ENCODE measurements at regions not wholly inside any gene's neighbourhood (a gene's known extent, or its start where the extent isn't known, plus 50 kb on each side); places are given as distances from the start of the nearest gene placed in this dataset.

DNA sequence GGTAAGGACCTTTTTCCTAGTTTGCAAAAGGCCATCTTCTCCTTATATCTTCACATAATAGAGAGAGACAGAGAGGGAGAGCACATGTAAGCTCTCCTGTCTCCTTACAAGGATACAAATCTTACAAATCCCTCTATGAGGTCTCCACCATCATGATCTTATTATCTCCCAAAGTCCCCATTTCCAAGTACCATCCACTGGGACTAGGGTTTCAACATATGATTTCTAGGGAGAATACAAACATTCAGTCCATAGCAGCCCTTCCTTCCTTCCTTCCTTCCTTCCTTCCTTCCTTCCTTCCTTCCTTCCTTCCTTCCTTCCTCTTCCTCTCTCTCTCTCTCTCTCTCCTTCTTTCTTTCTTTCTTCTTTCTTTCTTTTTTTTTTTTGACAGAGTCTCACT, 1132.9 kb upstream of the WWC1 start:
- no peak overlapping the region for H3K27ac Mint-ChIP-seq
- no peak overlapping the region for H3K4me3 Mint-ChIP-seq
- H3K9me3 Mint-ChIP-seq = peaks cover 0 to 3% (median 0%) of the 10 kb centered on the region in 3 donors
- no peaks in the 10 kb centered on the region for H3K27me3 Mint-ChIP-seq
- no peaks in the 10 kb centered on the region for H3K36me3 Mint-ChIP-seq
- H3K4me1 Mint-ChIP-seq = no peaks in the 10 kb centered on the region

DNA sequence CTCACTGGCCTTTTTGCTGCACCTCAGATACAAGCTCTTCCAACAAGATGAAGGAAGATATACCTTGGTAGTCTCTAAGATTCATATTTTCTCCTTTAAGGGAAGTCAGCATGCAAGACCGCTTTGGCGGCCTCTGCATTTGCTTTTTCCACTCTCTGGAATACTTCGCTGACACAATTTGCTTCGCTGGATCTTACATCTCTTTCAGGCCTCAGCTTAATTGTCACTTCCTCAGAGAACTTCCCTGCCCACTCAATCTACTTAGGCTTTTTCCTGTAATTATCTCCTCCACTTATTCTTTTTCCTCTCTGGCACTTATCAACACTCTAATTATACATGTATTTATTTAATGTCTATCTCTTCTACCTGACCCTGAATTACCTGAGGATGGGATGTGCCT, 1131.1 kb upstream of the WWC1 start:
- Mint-ChIP-seq H3K36me3 (no peaks in the 10 kb centered on the region), H3K4me1 (no peaks in the 10 kb centered on the region), H3K27ac (no peak overlapping the region), H3K4me3 (no peak overlapping the region), H3K27me3 (no peaks in the 10 kb centered on the region), H3K9me3 (peaks cover 0 to 5% (median 0%) of the 10 kb centered on the region in 3 donors)

DNA sequence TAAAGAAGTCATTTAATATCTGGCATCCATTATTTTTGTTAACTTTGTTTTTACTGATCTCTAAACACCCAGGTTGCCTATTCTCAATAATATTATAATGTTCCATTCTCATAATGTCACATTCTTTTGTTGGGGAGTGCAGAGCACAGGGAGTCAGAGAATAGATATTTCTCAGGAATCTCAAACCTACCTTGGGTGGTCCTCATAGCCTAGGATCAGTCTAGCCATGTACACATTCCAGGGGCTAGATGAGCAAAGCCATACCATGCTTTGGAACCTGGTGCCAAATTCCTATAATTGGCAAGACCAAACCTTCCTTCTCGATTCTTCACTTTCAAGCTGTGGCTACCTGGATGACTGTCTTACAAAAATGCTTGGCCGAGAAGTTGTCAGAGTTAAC, 1124.7 kb upstream of the WWC1 start:
- H3K36me3 Mint-ChIP-seq = no peaks in the 10 kb centered on the region
- peaks cover 1 to 17% (median 5%) of the 10 kb centered on the region in 3 donors for H3K9me3 Mint-ChIP-seq
- H3K4me3 Mint-ChIP-seq = no peak overlapping the region
- no peaks in the 10 kb centered on the region for H3K27me3 Mint-ChIP-seq
- H3K27ac Mint-ChIP-seq = no peak overlapping the region
- H3K4me1 Mint-ChIP-seq = no peaks in the 10 kb centered on the region

DNA sequence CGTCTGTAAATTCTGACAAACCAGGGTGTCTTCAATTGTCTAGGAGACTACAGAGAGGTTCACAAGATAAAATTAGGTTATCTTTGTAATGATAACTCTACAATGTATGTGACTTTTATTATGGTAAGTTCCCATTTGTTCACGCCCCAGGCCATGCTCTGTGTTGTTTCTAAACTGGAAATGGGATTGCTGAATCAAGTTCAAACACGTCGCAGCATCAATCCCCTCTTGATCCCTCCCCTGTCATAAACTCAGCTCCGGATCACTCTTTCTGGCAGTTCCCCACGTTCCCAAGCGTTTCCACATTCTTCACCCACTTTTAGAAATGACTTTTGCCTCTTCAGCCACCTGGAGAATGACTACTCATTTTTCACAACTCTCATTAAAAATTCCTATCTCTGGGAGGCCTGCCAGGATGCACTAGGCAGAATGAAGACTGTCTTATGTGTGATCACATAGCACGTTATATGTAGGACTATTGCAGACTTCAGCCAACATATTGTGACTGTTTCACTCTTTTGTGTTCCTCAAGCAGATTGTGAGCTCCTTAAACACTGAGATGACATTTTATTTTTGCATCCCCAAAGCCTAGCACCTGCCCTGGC, 1124.2 kb upstream of the WWC1 start:
- H3K27ac Mint-ChIP-seq = no peak overlapping the region
- H3K27me3 Mint-ChIP-seq = no peaks in the 10 kb centered on the region
- no peak overlapping the region for H3K4me3 Mint-ChIP-seq
- peaks cover 1 to 20% (median 8%) of the 10 kb centered on the region in 3 donors for H3K9me3 Mint-ChIP-seq
- no peaks in the 10 kb centered on the region for H3K4me1 Mint-ChIP-seq
- no peaks in the 10 kb centered on the region for H3K36me3 Mint-ChIP-seq

- Mint-ChIP-seq H3K27ac (no peak overlapping the region), H3K4me3 (no peak overlapping the region), H3K27me3 (no peaks in the 10 kb centered on the region), H3K36me3 (no peaks in the 10 kb centered on the region), H3K9me3 (peaks cover 1 to 20% (median 8%) of the 10 kb centered on the region in 3 donors), H3K4me1 (no peaks in the 10 kb centered on the region)
Observed at GRCh38 chr5:167168971-167169370, 1122.5 kb upstream of the WWC1 start.

- no peaks in the 10 kb centered on the region for H3K36me3 Mint-ChIP-seq
- H3K4me1 Mint-ChIP-seq = no peaks in the 10 kb centered on the region
- no peaks in the 10 kb centered on the region for H3K27me3 Mint-ChIP-seq
- peaks cover 3 to 20% (median 10%) of the 10 kb centered on the region in 3 donors for H3K9me3 Mint-ChIP-seq
- H3K4me3 Mint-ChIP-seq = peak overlapping the region in 1 of 4 donors; percentile 6
- no peak overlapping the region for H3K27ac Mint-ChIP-seq
Observed at GRCh38 chr5:167171056-167171455, 1120.4 kb upstream of the WWC1 start.

DNA sequence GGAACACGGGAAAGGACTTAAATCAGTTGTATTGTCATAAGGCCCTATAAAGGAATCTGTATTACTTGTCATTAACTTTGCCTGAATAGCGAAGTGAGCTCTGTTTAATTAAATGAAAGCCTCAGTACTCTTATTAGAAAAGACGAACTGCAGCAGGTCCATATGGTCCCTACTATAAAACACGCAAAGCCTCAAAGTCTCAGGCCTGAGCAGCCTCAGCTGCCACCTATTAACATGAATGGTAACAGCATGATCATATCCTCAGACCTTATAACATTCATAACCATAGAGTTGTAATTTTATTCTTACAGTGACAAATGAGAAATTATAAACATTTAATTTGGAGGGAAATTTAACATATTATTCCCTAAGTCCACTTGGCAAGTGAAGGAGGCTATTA, 1113.7 kb upstream of the WWC1 start:
- H3K9me3 Mint-ChIP-seq = peaks cover 2 to 15% (median 8%) of the 10 kb centered on the region in 3 donors
- H3K4me3 Mint-ChIP-seq = no peak overlapping the region
- H3K4me1 Mint-ChIP-seq = no peaks in the 10 kb centered on the region
- no peak overlapping the region for H3K27ac Mint-ChIP-seq
- H3K27me3 Mint-ChIP-seq = no peaks in the 10 kb centered on the region
- H3K36me3 Mint-ChIP-seq = no peaks in the 10 kb centered on the region

- no peak overlapping the region for H3K4me3 Mint-ChIP-seq
- no peak overlapping the region for H3K27ac Mint-ChIP-seq
- peaks cover 0 to 15% (median 6%) of the 10 kb centered on the region in 3 donors for H3K9me3 Mint-ChIP-seq
- H3K27me3 Mint-ChIP-seq = no peaks in the 10 kb centered on the region
- no peaks in the 10 kb centered on the region for H3K36me3 Mint-ChIP-seq
- H3K4me1 Mint-ChIP-seq = no peaks in the 10 kb centered on the region
Observed at GRCh38 chr5:167180906-167181305, 1110.5 kb upstream of the WWC1 start.

- H3K4me1 Mint-ChIP-seq = peaks cover 0 to 1% (median 0%) of the 10 kb centered on the region in 3 donors
- H3K9me3 Mint-ChIP-seq = peaks cover 5 to 10% (median 7%) of the 10 kb centered on the region in 3 donors
- H3K4me3 Mint-ChIP-seq = no peak overlapping the region
- H3K27ac Mint-ChIP-seq = no peak overlapping the region
- H3K36me3 Mint-ChIP-seq = no peaks in the 10 kb centered on the region
- H3K27me3 Mint-ChIP-seq = no peaks in the 10 kb centered on the region
Observed at GRCh38 chr5:167205881-167206280, 1085.6 kb upstream of the WWC1 start.

- no peaks in the 10 kb centered on the region for H3K36me3 Mint-ChIP-seq
- peaks cover 0 to 1% (median 0%) of the 10 kb centered on the region in 3 donors for H3K4me1 Mint-ChIP-seq
- no peaks in the 10 kb centered on the region for H3K27me3 Mint-ChIP-seq
- no peak overlapping the region for H3K27ac Mint-ChIP-seq
- H3K9me3 Mint-ChIP-seq = peaks cover 5 to 10% (median 7%) of the 10 kb centered on the region in 3 donors
- no peak overlapping the region for H3K4me3 Mint-ChIP-seq
Observed at GRCh38 chr5:167207081-167207480, 1084.4 kb upstream of the WWC1 start.

DNA sequence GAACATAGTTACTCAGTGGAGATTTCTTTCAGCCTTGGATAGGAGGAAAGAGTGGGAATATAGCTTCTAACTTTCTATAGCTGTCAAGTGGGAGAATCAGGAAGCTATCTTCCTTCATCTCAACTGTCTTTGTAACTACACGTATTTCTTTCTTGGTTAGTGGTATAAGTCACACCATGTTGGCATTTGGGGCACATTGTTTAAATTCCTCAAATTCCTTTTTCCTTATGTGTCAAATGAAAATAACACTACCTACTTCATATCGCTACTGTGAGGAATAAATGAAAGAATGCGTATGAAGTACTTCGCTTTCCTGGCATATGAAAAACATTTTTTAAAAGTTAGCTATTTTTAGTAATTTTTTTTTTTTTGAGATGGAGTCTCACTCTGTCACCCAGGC, 1082.5 kb upstream of the WWC1 start:
- Mint-ChIP-seq H3K9me3 (peaks cover 3 to 8% (median 5%) of the 10 kb centered on the region in 3 donors), H3K4me1 (no peaks in the 10 kb centered on the region), H3K4me3 (no peak overlapping the region)

DNA sequence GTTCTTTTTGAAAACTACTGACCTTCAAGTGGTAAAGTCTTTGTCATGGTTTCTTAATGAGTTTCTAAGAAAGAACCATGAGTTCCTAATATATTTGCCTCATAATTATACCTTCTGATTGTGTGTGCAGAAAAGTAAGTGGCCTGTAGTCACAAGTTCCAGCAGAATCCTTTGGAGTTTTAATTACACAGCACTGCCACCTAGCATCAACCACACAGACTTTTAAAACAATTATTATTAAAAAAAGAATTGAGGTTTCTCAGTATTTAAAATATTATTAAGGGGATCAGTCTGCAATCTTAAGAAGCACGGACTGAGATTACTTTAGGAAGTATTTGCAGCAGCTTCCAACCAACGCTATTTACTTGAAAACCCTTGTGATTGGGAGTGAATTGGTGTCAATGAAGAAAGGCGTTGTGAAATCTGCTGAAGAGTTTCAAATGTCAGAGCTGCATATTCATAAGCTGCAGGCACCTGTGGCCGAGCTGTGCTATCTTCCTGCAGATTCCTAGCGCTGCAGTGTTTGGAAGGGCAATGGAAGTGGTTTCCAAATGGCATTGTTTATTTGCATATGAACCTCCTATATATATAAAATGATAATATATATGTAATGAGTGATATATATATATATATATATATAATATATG, 1074.2 kb upstream of the WWC1 start:
- no peak overlapping the region for H3K27ac Mint-ChIP-seq
- H3K4me1 Mint-ChIP-seq = no peaks in the 10 kb centered on the region
- H3K9me3 Mint-ChIP-seq = peaks cover 0 to 12% (median 0%) of the 10 kb centered on the region in 3 donors
- H3K27me3 Mint-ChIP-seq = no peaks in the 10 kb centered on the region
- no peaks in the 10 kb centered on the region for H3K36me3 Mint-ChIP-seq
- H3K4me3 Mint-ChIP-seq = no peak overlapping the region

More for the DNA sequence above, 1082.5 kb upstream of the WWC1 start:
- Mint-ChIP-seq H3K36me3 (no peaks in the 10 kb centered on the region), H3K27me3 (no peaks in the 10 kb centered on the region), H3K27ac (no peak overlapping the region)

GRCh38 chr5:167219298-167219697, 1072.1 kb upstream of the WWC1 start:
- Mint-ChIP-seq H3K27ac (no peak overlapping the region), H3K4me3 (no peak overlapping the region), H3K9me3 (peaks cover 0 to 16% (median 0%) of the 10 kb centered on the region in 3 donors), H3K36me3 (no peaks in the 10 kb centered on the region), H3K4me1 (no peaks in the 10 kb centered on the region), H3K27me3 (no peaks in the 10 kb centered on the region)

DNA sequence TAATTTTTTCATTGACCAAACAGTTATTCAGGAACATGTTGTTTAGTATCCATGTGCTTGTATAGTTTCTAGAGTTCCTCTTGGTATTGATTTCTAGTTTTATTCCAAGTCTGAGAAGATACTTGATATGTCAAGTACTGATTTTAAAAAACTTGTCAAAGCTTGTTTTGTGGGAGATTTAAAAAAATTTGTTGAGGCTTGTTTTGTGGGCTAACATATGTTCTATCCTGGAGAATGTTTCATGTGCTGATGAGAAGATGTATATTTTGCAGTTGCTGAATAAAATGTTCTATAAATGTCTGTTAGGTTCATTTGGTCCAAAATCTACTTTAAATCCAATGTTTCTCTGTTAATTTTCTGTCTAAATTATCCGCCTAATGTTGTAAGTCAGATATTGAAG, 1065.1 kb upstream of the WWC1 start:
- Mint-ChIP-seq H3K36me3 (peaks cover 2% of the 10 kb centered on the region), H3K27ac (no peak overlapping the region), H3K9me3 (peaks cover 6 to 9% (median 7%) of the 10 kb centered on the region in 3 donors), H3K27me3 (no peaks in the 10 kb centered on the region), H3K4me1 (no peaks in the 10 kb centered on the region), H3K4me3 (no peak overlapping the region)

GRCh38 chr5:167228134-167228533, 1063.3 kb upstream of the WWC1 start:
- peaks cover 2% of the 10 kb centered on the region for H3K36me3 Mint-ChIP-seq
- H3K9me3 Mint-ChIP-seq = peaks cover 6 to 9% (median 7%) of the 10 kb centered on the region in 3 donors
- H3K4me3 Mint-ChIP-seq = no peak overlapping the region
- H3K27me3 Mint-ChIP-seq = no peaks in the 10 kb centered on the region
- no peaks in the 10 kb centered on the region for H3K4me1 Mint-ChIP-seq
- no peak overlapping the region for H3K27ac Mint-ChIP-seq

DNA sequence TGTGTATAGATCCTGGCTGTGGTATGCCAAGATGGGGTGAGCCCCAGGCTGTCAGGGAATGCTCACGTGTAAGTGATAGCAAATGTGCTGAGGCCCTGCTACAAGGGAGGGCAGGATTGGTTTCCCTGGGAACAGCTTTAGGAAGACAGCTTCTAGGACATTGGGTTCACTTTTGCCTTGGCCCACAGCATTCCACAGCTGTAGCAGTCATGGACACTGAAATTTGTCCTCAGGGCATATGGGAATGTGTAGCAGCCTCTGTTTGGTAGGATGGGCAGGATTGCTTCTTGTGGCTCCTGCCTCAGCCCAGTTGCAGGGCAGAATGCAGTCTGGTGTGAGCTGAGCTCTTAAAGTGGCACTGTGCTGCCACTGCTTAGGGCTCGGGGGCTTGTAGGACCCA, 1061.7 kb upstream of the WWC1 start:
- Mint-ChIP-seq H3K4me3 (no peak overlapping the region), H3K36me3 (peaks cover 2% of the 10 kb centered on the region), H3K9me3 (peaks cover 0 to 9% (median 7%) of the 10 kb centered on the region in 3 donors), H3K27ac (no peak overlapping the region), H3K27me3 (no peaks in the 10 kb centered on the region), H3K4me1 (no peaks in the 10 kb centered on the region)

Measured in IgD-negative memory B cell (primary cell).